ENCODE measurements at regions not wholly inside any gene's neighbourhood (a gene's known extent, or its start where the extent isn't known, plus 50 kb on each side); places are given as distances from the start of the nearest gene placed in this dataset.

GRCh38 chr6:100105138-100105537, 111.1 kb upstream of the MCHR2 start:
- DNase-seq (no peak), ATAC-seq (no peak)
- no peaks in the 10 kb centered on the region for H3K36me3 ChIP-seq
- no peaks in the 10 kb centered on the region for H3K9me3 ChIP-seq
- intact Hi-C loops (cut with DNase I) = no loop called here
- H3K27ac ChIP-seq = no peak overlapping the region
- TF ChIP-seq CTCF (IDR thresholded peaks at IDR 0.05) = no peak
- H3K27me3 ChIP-seq = peaks cover 25% of the 10 kb centered on the region
- no peaks in the 10 kb centered on the region for H3K4me1 ChIP-seq
- no peak overlapping the region for H3K4me3 ChIP-seq

DNA sequence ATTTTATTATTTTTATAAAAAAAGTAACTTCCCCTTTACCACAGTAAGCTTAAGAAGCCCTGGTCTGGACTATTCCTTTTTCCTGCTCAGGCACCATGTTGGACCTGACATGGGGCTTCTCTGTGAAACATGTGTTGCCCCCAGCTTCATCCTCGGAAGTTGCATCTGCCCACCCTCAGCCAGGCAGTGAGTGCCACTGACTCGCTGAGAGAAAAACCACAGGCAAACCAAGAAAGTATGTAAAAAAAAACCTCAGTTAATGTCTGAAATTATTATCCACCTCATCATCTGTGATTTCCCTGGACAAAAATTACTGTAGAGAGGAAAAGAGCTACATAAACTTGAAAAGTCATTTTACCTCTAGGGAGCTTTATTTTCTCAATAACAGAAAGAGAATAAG, 109.9 kb upstream of the MCHR2 start:
- no peak for ATAC-seq
- intact Hi-C loops (cut with DNase I) = no loop called here
- no peak for DNase-seq

GRCh38 chr6:100103194-100103593, 109.2 kb upstream of the MCHR2 start:
- DNase-seq (no peak), ATAC-seq (no peak)
- Histone ChIP-seq H3K27ac (no peak overlapping the region), H3K27me3 (peaks cover 25% of the 10 kb centered on the region), H3K36me3 (no peaks in the 10 kb centered on the region), H3K9me3 (no peaks in the 10 kb centered on the region), H3K4me1 (no peaks in the 10 kb centered on the region), H3K4me3 (no peak overlapping the region)
- TF ChIP-seq CTCF (IDR thresholded peaks at IDR 0.05) = no peak
- intact Hi-C loops (cut with DNase I) = no loop called here

More for the DNA sequence above, 109.9 kb upstream of the MCHR2 start:
- TF ChIP-seq CTCF (IDR thresholded peaks at IDR 0.05) = no peak
- Histone ChIP-seq H3K4me1 (no peaks in the 10 kb centered on the region), H3K4me3 (no peak overlapping the region), H3K9me3 (no peaks in the 10 kb centered on the region), H3K27me3 (peaks cover 25% of the 10 kb centered on the region), H3K36me3 (no peaks in the 10 kb centered on the region), H3K27ac (no peak overlapping the region)

GRCh38 chr6:100101644-100102043, 107.6 kb upstream of the MCHR2 start:
- ATAC-seq (no peak), DNase-seq (no peak)
- Histone ChIP-seq H3K27ac (no peak overlapping the region), H3K4me3 (no peak overlapping the region), H3K4me1 (no peaks in the 10 kb centered on the region), H3K9me3 (no peaks in the 10 kb centered on the region), H3K27me3 (peaks cover 25% of the 10 kb centered on the region), H3K36me3 (no peaks in the 10 kb centered on the region)
- intact Hi-C loops (cut with DNase I) = no loop called here
- TF ChIP-seq CTCF (IDR thresholded peaks at IDR 0.05) = no peak

DNA sequence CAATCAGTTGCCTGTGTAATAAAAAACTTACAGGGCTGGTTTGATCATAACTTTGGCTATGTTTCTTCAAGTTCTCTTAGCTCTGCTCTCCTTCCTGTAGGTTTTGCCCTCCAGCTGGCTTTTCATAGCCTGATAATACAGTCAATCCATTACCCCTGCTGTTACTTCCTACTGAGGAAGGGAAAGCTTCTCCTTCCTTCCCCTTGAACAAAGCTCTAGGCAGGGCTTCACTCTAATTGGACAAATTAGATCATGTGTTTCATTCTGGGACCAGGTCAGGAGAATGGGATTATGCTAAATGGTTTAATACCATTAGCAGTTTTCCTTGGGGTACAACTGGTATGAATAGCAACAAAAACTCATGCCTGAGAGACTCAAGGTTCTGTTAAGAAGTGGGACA, 106.8 kb upstream of the MCHR2 start:
- intact Hi-C loops (cut with DNase I) = no loop called here

More for the DNA sequence above, 106.8 kb upstream of the MCHR2 start:
- no peak overlapping the region for H3K4me3 ChIP-seq
- no peaks in the 10 kb centered on the region for H3K4me1 ChIP-seq
- TF ChIP-seq CTCF (IDR thresholded peaks at IDR 0.05) = no peak
- DNase-seq = no peak
- no peaks in the 10 kb centered on the region for H3K9me3 ChIP-seq
- no peak for ATAC-seq
- H3K27me3 ChIP-seq = peaks cover 17% of the 10 kb centered on the region
- H3K36me3 ChIP-seq = no peaks in the 10 kb centered on the region
- H3K27ac ChIP-seq = no peak overlapping the region
